Activated CD8-positive, alpha-beta memory T cell treated with anti-CD3 and anti-CD28 coated beads, Interleukin-2, amount 50 U/mL, for 1 hour (primary cell): ENCODE measurements at regions not wholly inside any gene's neighbourhood (a gene's known extent, or its start where the extent isn't known, plus 50 kb on each side); places are given as distances from the start of the nearest gene placed in this dataset.

Source experiments
- DNase-seq: peaks from one replicate; pipeline ENCODE4 v3.0.0-alpha.2; 2020; ENCODE audit errors: extremely low read depth

DNA sequence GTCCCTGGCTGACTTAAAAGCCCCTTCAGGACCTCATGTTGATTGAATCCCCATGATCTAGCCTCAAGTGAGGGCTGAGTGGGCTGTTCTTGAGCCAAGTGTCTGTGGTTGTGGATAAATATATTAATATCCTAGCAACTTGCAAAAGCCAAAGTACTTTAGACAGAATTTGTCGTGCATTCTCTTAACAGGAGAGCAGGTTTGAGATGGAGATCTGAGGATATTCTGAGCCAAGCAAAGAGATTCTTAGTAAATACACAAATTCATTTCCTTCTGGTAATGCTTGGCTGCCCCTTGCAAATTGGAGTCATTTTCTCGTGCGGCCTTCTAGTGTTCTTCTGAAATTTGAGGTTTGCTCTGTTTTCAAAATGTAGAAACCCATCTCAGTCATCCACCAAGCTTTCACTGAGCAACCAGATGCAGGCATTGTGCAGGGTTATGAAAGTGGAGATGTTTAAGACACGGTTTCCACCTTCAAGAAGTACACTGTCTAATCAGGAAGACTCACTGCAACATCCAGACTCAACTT is 242.1 kb upstream of the JUN start:
- DNase-seq: no peak

DNA sequence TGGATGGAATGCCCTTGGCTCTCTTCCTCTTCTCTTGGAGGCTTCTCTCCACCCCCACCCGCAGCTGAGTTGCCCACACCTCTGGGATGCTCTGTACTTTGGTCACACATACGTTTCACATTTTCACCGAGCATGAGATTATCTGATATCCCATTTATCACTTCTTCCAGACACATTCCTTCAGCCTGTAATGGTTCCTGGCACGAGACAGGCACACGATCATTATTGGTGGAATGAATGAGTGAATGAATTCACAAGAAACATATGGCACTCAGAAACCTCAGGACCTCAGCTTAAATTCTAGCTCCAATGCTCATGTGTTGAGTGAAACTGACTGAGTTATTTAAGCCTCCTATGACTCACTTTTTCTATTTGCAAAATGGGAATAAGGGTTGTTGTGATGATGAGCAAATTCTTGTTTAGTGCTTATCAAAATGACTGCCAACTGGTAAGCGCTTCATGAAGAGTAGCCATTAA is 242.7 kb upstream of the JUN start:
- DNase-seq: no peak

DNA sequence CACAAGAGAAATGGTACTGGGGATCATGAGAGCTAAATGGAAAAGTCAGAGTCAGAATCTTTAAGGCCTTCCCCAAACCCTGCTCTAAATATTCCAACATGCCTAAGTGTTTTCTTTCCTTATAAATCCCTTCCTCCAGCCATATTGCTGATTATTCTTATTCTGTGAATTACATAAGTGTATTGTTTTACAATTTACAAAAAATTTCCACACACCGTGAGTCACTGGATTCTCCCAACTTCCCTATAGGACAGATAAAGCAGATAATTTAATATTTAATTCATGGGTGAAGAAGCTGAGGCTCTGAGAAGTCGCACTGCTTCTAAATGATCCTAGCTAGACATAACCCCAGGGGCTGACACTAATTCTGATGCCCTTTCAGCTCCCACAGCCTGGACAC is 243.3 kb upstream of the JUN start:
- no peak for DNase-seq

DNA sequence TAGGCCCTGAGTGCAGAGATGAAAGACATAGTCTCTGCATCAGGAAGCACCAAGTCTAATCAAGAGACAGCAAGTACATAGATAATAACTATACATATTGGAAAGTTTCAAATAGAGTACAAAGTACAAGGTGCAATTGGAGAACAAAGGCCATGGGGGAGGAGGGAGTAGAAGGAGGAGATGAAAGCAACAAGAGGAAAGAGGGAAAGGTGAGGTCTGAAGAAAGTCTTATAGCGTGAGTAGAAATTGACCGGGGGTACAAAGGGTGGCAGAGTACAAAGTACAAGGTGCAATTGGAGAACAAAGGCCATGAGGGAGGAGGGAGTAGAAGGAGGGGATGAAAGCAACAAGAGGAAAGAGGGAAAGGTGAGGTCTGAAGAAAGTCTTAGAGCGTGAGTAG is 244.2 kb upstream of the JUN start:
- DNase-seq: no peak

DNA sequence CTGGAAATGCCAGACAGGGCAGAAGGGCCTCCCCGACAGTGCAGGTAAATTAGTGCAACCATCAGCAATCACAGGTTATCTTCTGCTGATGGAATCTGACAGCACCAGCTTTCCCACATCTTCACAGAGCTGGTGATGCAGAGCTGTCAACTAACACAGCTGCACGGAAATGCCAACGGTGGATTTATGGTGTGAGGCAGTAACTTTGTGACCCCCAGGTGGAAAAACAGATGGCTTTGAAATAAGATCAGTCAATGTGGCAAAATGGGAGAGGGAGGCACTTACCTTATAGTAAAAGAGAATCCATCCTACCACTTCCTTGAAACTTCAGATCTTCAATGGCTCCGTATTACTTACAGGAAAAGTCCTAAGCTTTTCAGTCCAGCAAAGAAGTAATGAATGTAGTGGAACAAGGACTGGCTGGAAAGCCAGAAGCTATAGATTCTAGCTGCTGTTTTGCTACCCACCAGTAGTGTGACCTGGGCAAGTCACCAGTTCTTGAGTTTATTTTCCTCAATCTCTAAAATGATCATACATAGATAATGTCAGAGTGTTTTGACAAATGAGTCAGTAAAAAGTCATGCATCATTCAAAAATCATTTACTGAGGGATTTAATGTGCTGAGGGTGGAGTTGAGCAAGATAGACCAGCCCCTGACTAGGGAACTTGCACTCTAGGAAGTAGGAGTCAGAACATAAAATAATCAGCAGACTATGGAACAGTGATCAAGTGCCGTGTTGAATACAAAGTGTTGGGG is 245.7 kb upstream of the JUN start:
- no peak for DNase-seq

DNA sequence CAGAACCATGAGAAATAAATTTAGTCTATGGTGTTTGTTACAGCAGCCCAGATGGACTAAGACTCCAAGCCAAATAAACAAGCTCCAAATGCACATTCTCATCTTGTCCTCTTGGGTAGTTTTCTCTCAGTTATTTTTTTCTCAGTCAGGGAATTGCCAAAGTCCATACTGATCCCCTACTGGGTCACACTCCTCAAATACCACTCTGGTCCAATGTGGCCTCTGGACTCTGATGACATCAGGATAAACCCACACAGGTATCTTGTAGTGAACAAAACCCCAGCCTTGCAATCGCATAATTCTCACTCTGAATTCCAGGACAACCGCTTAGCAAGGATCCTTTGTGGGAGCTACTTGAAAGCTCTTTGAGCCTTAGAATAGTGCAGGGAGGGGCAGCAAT is 248.4 kb upstream of the JUN start:
- no peak for DNase-seq

DNA sequence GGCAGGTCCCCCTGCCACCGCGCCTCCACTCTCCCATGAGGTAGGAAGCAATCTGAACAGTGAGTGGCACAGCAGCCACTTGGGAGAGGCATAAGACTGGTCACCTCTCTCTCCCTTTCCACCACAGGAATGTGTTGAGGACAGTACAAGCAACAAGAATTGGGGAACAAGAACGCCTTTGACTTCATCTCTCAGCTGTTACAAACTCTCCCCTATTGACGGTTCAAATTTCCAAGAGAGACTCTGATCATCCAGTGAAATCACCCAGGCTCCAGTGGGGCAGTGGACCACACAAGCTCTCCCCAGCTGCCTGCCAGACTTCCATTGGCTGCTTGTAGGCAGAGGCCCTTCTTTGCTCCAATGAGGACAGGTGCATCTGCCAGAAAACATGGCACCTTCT is 249.9 kb upstream of the JUN start:
- no peak for DNase-seq

DNA sequence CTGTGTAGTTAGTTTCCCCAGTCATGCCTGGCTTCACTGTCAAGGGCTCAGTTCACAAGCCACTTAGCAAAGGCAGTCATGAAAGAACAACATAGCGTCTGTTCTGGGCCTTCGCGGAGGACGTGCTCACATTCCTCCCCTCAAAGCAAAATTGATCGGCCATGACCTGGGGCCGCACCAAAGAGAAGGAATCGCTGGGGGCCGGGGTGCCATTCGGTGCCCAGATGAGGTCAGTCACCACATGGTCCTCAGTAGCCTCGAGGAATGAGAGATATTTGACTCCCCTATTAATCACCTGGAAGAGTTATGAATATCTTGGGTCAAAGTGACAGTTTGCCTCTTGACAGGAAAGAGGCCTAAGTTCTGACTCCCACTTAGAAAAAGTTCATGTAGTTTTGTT is 251.1 kb upstream of the JUN start:
- no peak for DNase-seq

DNA sequence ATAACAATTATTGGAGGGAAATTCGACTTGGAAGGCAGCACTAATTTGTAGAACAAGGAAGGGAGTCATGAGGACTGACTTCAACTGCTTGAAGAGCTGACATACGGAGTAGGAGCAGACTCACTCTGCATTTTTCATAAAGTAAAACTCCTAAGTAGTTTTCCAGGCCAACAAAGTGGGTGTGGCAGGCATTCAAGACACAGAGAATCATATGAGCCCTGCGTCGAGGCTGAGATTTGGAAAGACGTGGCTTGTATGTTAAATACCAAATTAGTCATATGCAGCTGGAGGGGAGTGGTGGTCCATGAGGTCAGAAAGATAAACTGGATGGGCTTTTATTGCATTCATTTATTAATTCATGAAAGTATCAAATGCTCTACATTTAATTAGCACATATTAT is 255.7 kb upstream of the JUN start:
- no peak for DNase-seq

DNA sequence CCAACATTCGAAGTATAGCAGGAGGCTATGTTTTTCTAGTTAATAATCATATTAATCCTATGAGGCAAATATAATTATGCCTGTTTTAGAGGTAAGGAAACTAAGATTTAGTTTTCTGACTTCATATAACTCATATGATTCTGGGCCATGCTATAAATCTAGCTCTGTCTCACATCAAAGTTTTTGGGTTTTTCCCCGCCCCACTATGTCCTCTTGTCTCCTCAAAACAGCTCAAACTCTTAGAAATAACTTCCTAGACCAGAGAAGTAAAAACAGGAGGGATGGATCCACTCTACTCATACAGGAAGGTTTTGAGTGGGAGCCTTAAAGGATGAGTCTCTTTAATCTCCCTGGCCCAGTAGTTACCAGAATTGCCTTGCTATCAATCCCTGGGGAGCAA is 256.4 kb upstream of the FGGY start:
- no peak for DNase-seq

DNA sequence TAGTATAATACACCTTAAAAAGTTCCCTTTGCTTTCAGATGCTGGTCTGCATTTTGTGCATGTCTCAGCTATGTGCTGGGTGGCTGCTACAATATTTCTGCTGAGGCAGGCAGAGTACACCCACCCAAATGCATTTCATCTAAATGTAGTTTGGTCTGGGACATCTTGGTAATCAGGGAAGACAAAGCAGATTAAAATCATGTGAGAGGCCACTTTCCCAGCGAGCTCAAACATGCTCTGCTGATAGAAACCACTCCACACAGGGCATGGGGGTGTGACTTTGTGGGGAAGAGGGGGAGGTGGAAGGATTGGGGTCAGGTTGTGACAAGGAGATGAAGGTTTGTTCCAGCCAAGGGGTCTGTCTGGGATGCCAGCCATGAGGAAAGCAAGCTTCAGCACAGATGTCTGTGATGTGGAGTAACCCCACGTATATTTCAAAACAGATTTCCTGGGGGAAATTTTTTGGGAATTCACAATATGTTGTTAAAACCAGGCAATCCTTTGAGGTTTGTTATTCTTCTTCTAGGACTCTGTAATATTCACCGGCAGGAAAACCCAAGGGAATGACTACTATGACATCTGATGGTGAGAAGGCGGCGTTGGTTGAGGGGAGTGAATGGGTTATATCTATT is 255.1 kb upstream of the FGGY start:
- no peak for DNase-seq

DNA sequence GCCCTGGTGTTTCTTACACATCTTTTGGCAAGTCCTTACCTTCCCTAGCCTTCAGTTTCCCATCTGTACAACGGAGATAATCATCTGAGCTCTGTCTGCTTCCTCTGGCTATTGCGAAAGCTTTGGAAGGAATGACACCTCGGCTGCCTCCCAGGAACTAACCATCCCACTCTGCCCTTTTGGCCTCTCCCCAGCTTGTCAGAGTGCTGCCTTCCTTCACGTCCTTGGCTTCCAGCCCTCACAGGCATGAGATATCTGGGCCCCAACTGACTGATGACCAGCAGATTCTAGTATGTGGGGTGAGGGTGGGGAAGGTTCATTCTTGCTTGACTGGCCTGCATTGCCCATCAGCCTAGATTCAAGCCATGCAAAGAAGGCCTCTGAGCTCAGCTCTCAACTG is 253.1 kb upstream of the FGGY start:
- DNase-seq: no peak

DNA sequence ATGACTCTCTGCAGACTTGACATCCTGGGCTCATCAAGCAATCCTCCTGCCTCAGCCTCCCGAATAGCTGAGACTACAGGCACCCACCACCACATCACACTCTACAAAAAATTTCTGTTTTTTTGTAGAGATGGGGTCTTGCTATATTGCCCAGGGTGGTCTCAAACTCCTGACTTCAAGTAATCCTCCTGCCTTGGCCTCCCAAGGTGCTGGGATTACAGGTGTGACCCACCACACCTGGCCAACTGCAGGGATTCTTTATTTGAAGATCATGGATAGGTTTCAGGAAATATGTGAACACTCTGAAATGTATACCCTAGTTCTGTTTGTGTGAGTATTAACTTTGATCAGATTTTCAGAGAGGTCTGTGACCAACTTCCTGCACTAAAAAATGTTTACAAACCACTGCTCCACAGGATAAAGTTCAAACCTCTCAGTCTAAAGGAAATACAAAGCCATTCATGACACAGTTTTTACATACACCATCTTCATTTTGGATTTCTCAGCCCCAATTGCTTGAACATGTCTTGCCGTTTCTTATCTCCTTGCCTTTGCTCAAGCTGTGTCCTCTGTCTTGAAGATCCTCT is 252.3 kb upstream of the FGGY start:
- no peak for DNase-seq

DNA sequence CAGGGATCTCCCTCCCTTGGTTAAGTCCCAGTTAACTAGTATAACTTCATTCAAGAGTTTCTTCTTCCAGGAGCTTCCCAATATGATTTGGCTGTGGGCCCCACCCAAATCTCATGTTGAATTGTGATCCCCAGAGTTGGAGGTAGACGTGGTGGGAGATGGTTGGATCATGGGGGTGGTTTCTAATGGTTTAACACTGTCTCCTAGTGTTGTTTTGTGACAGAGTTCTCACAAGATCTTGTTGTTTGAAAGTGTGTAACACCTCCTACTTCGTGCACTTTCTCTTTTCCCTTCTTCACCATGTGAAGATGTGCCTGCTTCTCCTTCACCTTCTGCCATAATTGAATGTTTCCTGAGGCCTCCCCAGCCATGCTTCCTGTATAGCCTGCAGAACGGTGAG is 251.8 kb upstream of the FGGY start:
- DNase-seq: no peak

DNA sequence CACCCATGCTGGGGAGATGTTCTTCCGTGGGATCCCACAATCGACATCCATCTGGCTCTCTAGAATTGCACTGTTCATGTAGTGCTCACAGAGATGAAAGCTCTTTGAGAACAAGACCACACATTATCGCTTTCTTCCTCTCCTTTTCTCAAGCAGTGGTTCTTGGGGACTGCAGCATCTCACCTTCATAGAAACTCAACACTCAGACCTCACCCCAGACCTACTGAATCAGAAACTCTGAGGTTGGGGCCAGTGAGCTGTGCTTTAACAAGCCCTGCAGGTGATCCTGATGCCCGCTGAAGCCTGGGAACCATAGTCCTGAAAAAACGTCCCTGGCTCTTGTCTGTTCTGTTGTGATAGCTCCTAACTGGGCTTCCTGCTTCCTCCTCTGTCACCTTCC is 251.3 kb upstream of the FGGY start:
- no peak for DNase-seq

DNA sequence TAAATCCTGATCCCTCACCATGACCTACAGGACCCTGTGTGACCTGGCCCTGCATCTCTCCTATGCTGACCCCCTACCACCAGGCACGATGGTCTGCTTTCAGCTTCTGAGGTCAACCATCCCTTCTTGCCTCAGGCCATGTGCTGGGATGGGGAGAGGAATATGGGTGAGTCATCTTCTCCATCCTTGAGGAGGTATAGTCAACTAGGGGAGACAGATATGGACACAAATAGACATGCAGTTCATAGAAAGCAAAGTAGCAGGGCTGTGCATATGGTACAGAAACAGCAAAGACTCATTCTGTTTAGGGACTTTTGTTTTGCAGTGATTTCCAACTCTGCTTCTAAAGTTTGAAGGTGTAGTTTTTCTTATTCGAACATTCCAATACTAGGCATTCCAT is 250.8 kb upstream of the FGGY start:
- DNase-seq: no peak

DNA sequence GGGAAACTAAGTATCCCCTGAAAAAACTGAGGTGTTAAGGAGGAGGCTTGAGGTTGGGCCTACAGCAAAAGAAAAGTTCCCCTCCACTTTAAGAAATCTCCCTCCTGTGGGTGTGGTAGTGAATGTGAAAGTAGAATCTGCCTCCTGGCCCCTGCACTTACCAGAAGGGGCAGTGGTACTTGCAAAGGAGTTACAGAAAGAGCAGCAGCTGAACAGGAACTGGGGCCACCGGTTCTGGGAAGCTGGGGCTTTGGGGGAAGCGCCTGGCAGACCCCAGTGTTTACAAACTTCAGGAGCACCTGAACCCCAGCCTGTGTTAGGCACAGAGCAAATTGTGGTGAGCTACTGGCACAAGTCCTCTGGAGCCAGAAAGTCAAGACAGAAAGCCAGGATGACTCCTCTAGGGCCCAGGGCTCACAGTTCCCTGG is 250.2 kb upstream of the FGGY start:
- DNase-seq: peak; percentile 4

DNA sequence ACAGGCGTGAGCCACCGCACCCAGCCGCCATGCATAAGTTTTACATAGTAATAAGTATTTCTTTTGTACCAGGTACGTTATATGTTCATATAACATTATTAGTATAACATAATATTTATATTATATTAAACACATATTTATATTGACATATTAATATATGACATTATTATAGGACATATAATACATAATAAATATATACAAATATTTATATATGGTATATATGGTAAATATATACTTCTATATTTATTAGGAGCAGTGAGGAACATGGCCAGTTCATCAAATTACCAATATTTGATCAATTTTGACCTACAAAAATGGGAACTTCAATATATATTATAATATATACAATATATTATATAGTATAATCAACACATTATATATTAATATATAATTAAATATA is 245.9 kb upstream of the FGGY start:
- DNase-seq: no peak

DNA sequence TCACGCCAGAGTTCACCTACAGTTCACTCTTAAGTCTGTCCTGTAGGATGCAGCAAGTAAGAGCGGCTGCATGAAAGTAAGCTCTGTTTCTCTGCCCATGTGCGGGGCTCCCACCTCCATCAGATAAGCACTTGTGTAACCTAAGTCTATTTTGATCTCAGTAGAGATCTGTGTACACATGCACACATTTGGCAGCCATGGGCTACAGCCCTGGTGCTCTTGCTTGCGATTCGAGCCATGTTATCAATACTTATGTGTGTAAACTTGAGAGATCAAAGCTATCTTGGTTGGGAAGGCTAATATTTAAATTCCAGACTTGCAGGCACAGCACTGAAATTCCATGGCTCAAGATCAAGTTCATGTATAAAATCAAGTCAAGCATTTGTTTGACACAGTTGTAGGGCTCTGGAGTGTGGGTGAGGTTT is 244.7 kb upstream of the FGGY start:
- no peak for DNase-seq

DNA sequence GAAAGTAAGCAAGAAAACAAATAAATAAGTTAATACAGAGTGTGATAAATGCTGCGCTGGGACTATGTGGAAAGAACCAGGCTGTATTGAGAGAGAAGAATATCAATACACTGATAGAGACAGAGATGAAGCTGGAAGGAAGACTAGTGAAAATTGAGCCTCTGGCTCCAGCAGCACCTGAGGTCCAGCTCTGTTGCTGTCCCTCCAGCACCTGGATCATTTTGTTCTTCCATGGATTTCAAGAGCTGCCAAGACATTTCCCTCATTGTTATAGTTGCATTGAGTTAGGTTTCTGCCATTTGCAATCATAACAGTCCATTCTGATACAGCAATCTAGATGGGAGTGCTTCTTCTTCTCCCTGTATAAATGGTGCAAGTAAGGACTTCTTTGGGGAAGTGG is 242.7 kb upstream of the FGGY start:
- no peak for DNase-seq

DNA sequence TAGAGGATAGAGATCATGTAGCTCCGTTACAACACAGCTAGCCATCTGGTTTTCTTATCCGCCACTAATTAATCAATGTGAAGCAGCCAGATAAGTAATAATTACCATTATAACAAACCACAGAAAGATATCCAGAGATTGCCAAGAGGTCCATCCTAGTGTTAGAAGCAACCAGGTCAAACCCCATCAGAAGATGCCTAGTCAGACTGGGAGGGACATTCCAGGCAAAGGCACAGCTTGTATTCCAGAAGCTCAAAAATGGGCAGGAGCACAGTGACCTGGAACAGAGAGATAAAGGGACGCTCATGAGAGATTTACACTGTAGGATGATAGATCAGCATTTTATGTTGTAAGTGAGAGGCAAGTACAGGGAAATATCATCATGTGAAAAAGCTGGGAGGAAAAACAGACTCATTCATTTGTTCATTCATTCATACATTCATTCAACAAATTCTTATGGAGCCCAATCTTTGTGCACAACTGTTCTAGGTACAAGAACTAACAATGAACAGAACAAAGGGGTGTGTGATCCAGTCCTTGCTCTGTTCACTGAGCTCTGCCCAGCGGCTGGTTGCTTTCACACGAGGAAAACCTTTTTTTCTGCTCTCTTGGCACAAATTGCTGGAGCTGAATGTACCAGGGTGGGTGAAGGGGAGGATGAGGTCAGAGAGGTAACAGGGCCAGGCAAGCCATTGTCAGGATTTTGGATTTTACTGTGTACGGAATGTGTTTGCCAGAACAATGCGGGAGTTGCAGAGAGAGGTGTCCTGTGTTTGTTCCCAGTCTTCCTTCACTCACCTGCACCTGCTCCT is 240.8 kb upstream of the FGGY start:
- DNase-seq: no peak

DNA sequence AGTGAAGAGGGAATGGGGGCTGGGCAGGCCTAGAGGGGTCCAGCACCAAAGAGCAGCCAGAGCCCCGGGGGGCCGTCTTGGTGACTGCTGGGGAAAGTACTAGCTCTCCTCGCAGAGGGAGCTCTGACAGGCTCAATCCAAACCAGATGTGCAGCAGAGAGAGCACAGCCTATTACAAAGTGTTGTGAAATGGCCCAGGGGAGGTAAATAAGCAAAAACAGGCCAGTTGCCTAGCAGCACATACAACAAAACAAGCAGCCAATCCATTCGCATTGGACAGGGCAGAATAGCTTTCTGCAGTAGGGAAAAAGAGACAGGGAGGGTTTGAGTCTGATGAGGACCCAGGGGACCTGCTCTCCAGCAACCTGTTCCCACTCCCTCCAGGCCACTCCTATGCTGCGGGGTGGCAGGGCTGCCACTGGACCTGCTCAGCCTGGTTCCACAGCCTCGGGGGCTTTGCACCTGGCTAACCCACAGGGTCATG is 239.6 kb upstream of the FGGY start:
- no peak for DNase-seq
